HG03039 (cell line): ENCODE measurements at regions not wholly inside any gene's neighbourhood (a gene's known extent, or its start where the extent isn't known, plus 50 kb on each side); places are given as distances from the start of the nearest gene placed in this dataset.

Source experiments
- ATAC-seq: cut with Tn5 transposase; IDR thresholded peaks from one replicate; pipeline ENCODE4 v1.9.1; 2021; ENCODE audit warnings: mild to moderate bottlenecking, moderate library complexity; ENCODE audit not compliant: unreplicated experiment

DNA sequence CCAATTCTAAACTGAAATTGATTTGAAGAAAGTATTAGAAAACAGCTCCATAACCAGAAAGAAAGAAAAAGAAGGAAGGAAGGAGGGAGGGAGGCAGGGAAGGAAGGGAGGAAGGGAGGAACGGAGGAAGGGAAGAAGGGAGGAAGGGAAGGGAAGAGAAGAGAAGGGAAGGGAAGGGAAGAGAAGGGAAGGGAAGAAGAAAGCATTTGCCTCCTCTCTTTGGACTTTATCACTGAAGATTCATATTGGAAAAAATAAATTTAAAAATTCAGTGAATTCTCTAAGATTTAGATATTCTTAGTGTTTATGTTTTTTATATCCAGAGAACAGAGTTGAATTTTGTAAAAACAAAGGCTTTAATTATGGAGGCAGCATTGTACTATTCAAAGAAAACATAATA, 68.5 kb upstream of the NXT1 start:
- no peak for ATAC-seq

GRCh38 chr20:23279836-23280235, 70.8 kb upstream of the NXT1 start:
- ATAC-seq, result no peak

DNA sequence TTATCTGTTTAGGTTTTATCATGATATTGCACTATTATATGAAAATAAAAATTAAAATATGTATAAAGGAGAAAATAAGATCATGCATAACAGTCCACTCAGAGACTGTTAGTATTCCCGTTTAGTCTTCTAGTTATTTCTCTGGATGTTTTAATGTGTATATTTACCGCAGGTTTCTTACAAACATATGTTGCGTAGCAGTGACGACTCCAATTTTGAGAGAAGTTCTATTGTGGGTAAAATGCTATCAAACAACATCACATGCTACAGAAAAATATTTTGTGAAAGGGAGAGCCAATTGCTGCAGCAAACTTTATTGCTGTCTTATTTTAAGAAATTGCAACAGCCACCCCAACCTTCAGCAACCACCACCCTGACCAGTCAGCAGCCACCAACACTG, 72.4 kb upstream of the NXT1 start:
- no peak for ATAC-seq

DNA sequence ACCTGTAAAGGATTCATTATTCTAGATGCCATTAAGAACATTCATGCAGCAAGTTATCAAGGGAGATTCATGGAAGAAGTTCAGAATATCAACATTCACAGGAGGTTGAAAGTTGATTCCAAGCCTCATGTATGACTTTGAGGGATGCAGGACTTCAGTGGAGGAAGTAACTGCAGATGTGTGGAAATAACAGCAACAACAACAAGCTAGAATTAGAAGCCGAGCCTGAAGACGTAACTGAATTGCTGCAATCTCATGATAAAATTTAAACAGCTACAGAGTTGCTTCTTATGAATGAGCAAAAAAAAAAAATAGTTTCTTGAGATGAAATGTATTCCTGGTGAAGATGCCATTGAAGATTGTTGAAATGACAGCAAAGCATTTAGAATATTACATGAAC, 73.3 kb upstream of the NXT1 start:
- ATAC-seq, result no peak

GRCh38 chr20:23273776-23274175, 76.8 kb upstream of the NXT1 start:
- ATAC-seq, result no peak

- ATAC-seq, result no peak
These were observed 78.2 kb upstream of the NXT1 start for GRCh38 chr20:23272176-23273029.

- no peak for ATAC-seq
These were observed 80.1 kb upstream of the NXT1 start for GRCh38 chr20:23270382-23270911.

DNA sequence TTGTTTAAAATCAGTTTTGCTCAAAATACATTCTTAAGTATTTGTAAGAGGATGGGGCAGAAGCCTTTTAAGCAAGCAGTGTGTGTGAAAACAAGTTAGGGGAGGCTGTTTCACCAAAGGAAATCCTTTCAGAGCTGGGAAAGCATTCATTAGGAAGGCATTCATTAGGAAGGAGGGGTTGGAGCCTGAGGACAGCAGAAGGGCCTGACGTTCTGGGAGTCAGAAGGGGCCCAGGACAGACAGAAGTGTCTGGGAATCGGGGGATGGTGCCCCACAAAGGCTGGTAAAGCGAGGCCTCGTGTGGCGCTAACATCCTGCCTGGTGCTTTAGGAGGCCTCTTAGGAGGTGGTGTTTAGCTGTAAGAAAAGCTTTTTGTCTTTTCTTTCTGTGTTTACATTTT, 80.6 kb upstream of the NXT1 start:
- no peak for ATAC-seq

GRCh38 chr20:23268792-23269354, 81.7 kb upstream of the NXT1 start:
- ATAC-seq, result no peak

DNA sequence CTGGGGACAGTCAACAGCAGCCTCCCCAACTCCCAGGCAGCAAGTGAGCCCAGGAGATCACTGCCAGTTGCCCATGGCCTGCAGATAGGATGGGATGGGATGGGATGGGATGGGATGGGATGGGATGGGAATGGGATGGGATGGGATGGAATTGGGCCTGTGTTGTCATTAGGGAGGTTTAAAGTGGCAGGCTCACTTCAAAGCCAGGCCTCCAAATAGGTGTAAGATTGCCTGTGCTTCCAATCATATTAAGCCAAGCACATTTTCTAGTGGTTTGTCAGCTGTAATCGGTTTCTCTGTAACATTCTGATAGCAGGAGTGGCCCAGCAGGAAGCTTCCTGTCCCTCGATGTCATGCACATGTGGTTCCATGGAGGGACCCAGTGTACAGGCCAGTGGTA, 82.7 kb upstream of the NXT1 start:
- no peak for ATAC-seq

- ATAC-seq, result no peak
These were observed 83.8 kb upstream of the NXT1 start for GRCh38 chr20:23266530-23267398.

DNA sequence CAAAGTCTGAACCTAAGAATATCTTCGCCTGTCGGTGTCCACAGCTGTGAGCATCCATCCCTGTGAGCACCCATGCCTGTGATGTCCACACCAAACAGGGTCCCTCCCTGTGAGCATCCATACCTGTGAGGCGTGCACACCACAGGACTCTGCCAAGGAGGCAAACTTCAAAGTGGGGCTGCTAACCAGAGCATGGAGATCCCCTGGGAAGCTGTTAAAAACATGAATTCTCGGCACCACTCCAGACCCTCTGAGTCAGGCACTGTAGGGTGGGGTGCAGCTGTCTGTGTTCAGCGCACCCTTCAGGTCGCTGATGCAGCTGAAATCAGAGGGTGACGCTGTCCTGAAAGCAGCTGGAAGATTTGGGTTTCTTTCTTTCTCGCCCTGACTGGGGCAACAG, 85.4 kb upstream of the NXT1 start:
- ATAC-seq, result no peak

DNA sequence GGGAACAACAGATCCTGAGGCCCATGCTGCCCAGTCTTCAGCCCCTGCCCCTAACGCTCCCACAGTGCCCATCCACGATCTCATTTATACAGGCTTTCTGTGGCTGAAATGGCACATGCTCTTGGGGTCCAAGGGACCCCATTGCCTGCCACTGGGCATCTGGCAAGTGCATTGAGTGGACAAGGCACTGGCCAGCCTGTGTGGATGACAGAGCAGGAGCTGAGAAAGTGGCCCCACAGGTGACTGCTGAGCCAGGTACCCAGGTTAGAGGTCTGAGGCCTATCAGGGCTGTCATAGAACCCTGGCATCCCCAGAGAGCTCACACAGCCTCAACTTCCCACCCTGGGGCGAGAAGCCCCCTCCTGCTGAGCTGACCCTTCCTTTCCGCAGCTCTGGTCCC, 86.0 kb upstream of the NXT1 start:
- ATAC-seq, result no peak

- no peak for ATAC-seq
These were observed 90.3 kb upstream of the NXT1 start for GRCh38 chr20:23260181-23260840.

GRCh38 chr20:23258747-23259121, 91.9 kb upstream of the NXT1 start:
- ATAC-seq, result no peak

- ATAC-seq, result no peak
These were observed 92.5 kb upstream of the NXT1 start for GRCh38 chr20:23257848-23258746.

DNA sequence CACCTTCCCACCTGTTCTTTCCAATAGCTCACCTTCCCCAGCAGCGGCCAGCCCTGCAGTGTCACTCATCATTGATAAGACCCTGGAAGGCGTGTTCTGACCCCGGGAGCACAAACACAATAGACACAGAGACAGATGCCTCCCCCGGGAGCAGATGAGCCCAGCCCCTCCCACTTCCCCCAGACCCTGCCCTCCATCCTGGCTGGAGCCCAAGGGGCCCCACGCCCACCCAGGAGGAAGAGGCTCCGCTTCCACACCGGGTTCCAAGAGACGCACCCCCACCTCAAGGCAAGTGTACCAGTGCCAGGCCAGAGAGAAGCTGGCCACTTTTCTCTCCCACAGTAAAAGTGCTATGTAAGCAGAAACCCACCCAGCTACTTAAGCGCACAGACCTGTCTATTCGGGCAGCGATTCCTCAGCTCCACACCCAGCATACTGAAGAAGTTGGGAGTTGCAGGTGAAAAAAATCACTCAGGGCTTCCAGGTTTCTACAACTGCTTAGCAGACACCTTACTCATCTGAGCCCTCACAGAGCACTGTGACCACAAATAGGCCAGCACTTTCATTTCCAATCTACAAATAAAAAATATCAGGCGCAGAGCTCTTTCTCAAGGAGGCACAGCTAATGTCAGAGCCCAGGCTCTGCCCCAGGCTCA, 93.4 kb upstream of the NXT1 start:
- no peak for ATAC-seq

- no peak for ATAC-seq
These were observed 94.7 kb upstream of the NXT1 start for GRCh38 chr20:23255716-23256385.

DNA sequence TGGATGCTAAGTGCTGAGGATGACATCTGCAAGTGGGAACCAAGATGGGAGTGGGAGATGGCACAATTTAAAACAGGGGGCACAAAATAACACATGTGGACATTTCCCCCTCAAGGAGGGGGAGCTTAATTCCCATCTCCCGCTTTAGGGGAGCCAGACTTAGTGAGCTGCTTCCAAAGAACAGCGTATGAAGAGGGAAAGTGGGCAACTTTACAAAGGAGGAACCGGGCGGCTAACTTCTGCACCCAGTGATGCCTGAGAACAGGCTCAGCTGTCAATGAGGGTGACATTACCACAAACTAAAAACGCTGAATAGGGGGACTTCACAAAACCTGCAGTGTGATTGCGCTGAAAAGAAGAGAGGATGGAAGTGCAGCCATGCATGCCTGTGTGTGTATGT, 95.5 kb upstream of the NXT1 start:
- no peak for ATAC-seq
